Adrenal gland (tissue), 5 donors: ENCODE measurements at regions not wholly inside any gene's neighbourhood (a gene's known extent, or its start where the extent isn't known, plus 50 kb on each side); places are given as distances from the start of the nearest gene placed in this dataset.
"Not testable (repeated sequence)": the region's sequence is repeated elsewhere in the genome, so short reads cannot be mapped to it uniquely, and the experiment has no call there.

Source experiments
- POLR2A ChIP-seq, 2 donors: fragments of 450-650 bp; IDR thresholded peaks; one replicate each; pipeline ENCODE4 v1.6.1; 2017; ENCODE audit warnings: antibody characterized with exemption in 2 of 2, mild to moderate bottlenecking in 2 of 2, moderate library complexity in 1 of 2
- TF ChIP-seq, protein P1 (sequence below), 6 experiments: fragments of 450-650 bp in 4 of 6; fragments of 200-600 bp in 2 of 6; sonication (generic) in 1 of 6; IDR thresholded peaks; 1 replicate in 5 of 6; 2 replicates in 1 of 6; pipeline versions ENCODE4 v1.5.1 to v1.8.0; 2016 to 2021; ENCODE audit warnings: antibody characterized with exemption in 6 of 6, mild to moderate bottlenecking in 2 of 6, moderate library complexity in 1 of 6
- donor health status: DM: no; HTN: no; CAD: no.

DNA sequence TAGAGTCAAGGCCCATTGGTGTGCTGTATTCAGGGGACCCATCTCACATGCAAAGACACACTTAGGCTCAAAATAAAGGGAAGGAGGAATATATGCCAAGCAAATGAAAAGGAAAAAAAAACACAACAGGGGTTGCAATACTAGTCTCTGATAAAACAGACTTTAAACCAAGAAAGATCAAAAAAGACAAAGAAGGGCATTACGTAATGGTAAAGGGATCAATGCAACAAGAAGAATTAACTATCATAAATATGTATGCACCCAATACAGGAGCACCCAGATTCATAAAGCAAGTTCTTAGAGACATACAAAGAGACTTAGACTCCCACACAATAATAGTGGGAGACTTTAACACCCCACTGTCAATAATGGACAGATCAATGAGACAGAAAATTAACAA, 113.4 kb upstream of the OR13H1 start:
- TF ChIP-seq, protein P1, sequence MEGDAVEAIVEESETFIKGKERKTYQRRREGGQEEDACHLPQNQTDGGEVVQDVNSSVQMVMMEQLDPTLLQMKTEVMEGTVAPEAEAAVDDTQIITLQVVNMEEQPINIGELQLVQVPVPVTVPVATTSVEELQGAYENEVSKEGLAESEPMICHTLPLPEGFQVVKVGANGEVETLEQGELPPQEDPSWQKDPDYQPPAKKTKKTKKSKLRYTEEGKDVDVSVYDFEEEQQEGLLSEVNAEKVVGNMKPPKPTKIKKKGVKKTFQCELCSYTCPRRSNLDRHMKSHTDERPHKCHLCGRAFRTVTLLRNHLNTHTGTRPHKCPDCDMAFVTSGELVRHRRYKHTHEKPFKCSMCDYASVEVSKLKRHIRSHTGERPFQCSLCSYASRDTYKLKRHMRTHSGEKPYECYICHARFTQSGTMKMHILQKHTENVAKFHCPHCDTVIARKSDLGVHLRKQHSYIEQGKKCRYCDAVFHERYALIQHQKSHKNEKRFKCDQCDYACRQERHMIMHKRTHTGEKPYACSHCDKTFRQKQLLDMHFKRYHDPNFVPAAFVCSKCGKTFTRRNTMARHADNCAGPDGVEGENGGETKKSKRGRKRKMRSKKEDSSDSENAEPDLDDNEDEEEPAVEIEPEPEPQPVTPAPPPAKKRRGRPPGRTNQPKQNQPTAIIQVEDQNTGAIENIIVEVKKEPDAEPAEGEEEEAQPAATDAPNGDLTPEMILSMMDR (IDR thresholded peaks at IDR 0.05), result not testable (repeated sequence)
- TF ChIP-seq POLR2A (IDR thresholded peaks at IDR 0.05), result not testable (repeated sequence)
